Tibial artery (tissue), 4 donors: ENCODE measurements at regions not wholly inside any gene's neighbourhood (a gene's known extent, or its start where the extent isn't known, plus 50 kb on each side); places are given as distances from the start of the nearest gene placed in this dataset.

Experiments used
- DNase-seq, 2 donors: peaks; one replicate each; pipeline ENCODE4 v3.0.0-alpha.2; 2019
- H3K27ac ChIP-seq, 2 donors: fragments of 200-600 bp; sonication (generic) in 1 of 2; 1 replicate in 1 of 2; 2 replicates in 1 of 2; pipeline ENCODE4 v1.5.1; 2018 to 2019; ENCODE audit warnings: mild to moderate bottlenecking in 1 of 2
- H3K27me3 ChIP-seq, 2 donors: fragments of 200-600 bp; sonication (generic) in 1 of 2; one replicate each; pipeline versions ENCODE4 v1.5.1 to v1.6.0; 2016 to 2019
- H3K36me3 ChIP-seq, 3 donors: fragments of 200-600 bp; sonication (generic) in 2 of 3; one replicate each; pipeline ENCODE4 v1.5.1; 2016 to 2019; ENCODE audit warnings: mild to moderate bottlenecking in 2 of 3
- H3K4me1 ChIP-seq, 4 donors: fragments of 200-600 bp; sonication (generic) in 2 of 4; 1 replicate in 3 of 4; 2 replicates in 1 of 4; pipeline ENCODE4 v1.5.1; 2016 to 2019
- H3K4me3 ChIP-seq, 2 donors: fragments of 200-600 bp; sonication (generic) in 1 of 2; 1 replicate in 1 of 2; 2 replicates in 1 of 2; pipeline ENCODE4 v1.5.1; 2018 to 2019; ENCODE audit warnings: mild to moderate bottlenecking in 2 of 2
- H3K9me3 ChIP-seq, 3 donors: fragments of 200-600 bp; sonication (generic) in 1 of 3; one replicate each; pipeline ENCODE4 v1.5.1; 2016 to 2019
- CTCF ChIP-seq, 2 experiments: fragments of 200-600 bp in 1 of 2; fragments of 450-650 bp in 1 of 2; IDR thresholded peaks; one replicate each; pipeline ENCODE4 v1.5.1; 2017 to 2019; ENCODE audit warnings: antibody characterized with exemption in 2 of 2, mild to moderate bottlenecking in 1 of 2, moderate library complexity in 1 of 2
- intact Hi-C: fragments of 100-400 bp; cut with DNase I; formaldehyde crosslinking; loops from one replicate; pipeline ENCODE4 v1.15.0; 2023; ENCODE audit warnings: low total_unique reads

DNA sequence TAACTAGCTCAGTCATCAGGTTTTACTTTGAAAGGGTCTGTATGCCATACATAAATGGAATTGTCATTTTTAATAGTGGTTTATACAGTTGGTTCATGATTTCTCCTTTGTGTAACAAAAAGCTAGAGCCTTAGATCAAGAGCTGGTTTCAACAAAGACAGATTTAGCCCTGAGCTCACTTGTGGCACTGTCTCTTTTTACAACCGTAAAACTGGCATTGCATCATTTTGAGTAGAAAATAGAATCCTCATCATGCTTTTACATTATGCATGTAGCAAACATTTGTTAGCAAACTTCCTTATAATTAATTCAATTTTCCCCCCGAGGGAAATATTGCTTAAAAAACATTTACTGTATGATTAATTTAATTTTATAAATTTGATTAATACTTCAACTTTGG lies 1871.5 kb downstream of the ARAP2 start:
- intact Hi-C loops = no loop called here
- Histone ChIP-seq H3K27ac (no peak overlapping the region), H3K27me3 (no peaks in the 10 kb centered on the region), H3K9me3 (no peaks in the 10 kb centered on the region), H3K4me1 (no peaks in the 10 kb centered on the region), H3K36me3 (no peaks in the 10 kb centered on the region), H3K4me3 (no peak overlapping the region)
- TF ChIP-seq CTCF (IDR thresholded peaks at IDR 0.05) = no peak
- DNase-seq = no peak

- TF ChIP-seq CTCF (IDR thresholded peaks at IDR 0.05) = no peak
- Histone ChIP-seq H3K9me3 (no peaks in the 10 kb centered on the region), H3K36me3 (no peaks in the 10 kb centered on the region), H3K4me1 (no peaks in the 10 kb centered on the region), H3K27me3 (no peaks in the 10 kb centered on the region), H3K4me3 (no peak overlapping the region), H3K27ac (no peak overlapping the region)
- no peak for DNase-seq
- intact Hi-C loops = no loop called here
Measured at GRCh38 chr4:34373456-34373855, 1870.9 kb downstream of the ARAP2 start.

DNA sequence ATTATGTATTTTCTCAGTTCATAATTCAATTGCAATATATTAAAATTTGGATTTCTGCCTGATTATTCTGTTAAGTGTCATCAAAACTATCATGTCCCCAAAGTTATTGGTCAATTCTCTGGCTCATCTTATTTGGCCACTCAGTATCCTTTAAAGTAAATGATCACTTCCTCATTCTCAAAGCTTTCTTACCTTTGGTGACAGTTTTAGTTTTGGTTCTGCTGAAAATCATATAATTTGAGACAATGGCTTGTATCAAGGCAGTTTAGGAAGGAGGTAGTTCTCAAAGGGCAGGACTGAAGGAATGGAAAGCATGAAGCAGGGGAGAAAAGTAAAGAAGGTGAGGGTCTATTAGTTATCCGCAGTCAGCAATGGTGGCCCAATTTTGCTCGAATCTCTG lies 1832.1 kb downstream of the ARAP2 start:
- Histone ChIP-seq H3K27ac (no peak overlapping the region), H3K4me1 (no peaks in the 10 kb centered on the region), H3K4me3 (no peak overlapping the region), H3K36me3 (no peaks in the 10 kb centered on the region), H3K27me3 (no peaks in the 10 kb centered on the region), H3K9me3 (peaks cover 0 to 5% (median 0%) of the 10 kb centered on the region in 3 donors)
- TF ChIP-seq CTCF (IDR thresholded peaks at IDR 0.05) = no peak
- DNase-seq = no peak
- intact Hi-C loops = no loop called here

DNA sequence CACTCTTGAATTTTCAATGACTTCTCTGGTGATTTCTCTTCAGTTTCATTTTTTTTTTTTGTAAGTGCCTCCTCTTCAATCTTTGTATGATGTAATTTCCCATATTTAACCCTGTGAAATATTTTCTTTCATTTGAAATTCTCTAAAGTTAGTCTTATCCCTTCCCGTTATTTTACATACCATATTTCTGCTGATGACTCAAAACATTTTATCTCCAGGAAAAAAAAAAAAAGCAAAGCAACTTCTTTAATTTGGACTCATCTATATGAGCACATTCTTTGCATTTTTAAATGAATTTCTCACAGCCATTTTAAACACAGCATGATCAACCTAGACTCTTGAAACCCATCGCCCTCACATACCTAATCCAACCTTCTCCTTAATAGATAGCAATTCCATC lies 1831.4 kb downstream of the ARAP2 start:
- no peak overlapping the region for H3K4me3 ChIP-seq
- H3K36me3 ChIP-seq = no peaks in the 10 kb centered on the region
- H3K27ac ChIP-seq = no peak overlapping the region
- intact Hi-C loops = no loop called here
- DNase-seq = no peak
- no peak for TF ChIP-seq CTCF (IDR thresholded peaks at IDR 0.05)
- H3K27me3 ChIP-seq = no peaks in the 10 kb centered on the region
- H3K9me3 ChIP-seq = peaks cover 0 to 5% (median 0%) of the 10 kb centered on the region in 3 donors
- no peaks in the 10 kb centered on the region for H3K4me1 ChIP-seq

DNA sequence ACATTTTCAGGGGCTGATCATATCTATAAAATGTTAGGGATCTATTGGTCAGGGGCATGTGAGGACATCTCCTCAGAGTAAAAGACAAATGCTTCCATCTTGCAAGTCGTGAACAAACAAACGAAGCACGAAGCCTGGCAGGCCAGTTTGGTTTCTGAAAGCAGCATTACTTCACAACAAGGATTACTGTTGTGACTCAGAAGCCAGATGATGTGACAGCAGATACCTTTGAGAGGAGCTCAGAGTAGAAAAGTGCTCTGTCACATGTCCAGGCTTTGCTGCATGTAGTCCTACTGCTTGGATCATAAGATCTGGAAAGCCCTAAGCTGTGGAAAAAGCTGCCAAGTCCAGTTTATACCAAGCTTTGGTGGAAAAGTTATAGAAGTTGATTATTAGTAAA lies 1827.2 kb downstream of the ARAP2 start:
- H3K4me3 ChIP-seq = no peak overlapping the region
- no peaks in the 10 kb centered on the region for H3K27me3 ChIP-seq
- no peak for DNase-seq
- no peak for TF ChIP-seq CTCF (IDR thresholded peaks at IDR 0.05)
- no peaks in the 10 kb centered on the region for H3K36me3 ChIP-seq
- no peaks in the 10 kb centered on the region for H3K4me1 ChIP-seq
- no peaks in the 10 kb centered on the region for H3K9me3 ChIP-seq
- intact Hi-C loops = no loop called here
- no peak overlapping the region for H3K27ac ChIP-seq

- H3K36me3 ChIP-seq = no peaks in the 10 kb centered on the region
- no peak overlapping the region for H3K4me3 ChIP-seq
- no peak overlapping the region for H3K27ac ChIP-seq
- intact Hi-C loops = no loop called here
- H3K4me1 ChIP-seq = no peaks in the 10 kb centered on the region
- H3K27me3 ChIP-seq = no peaks in the 10 kb centered on the region
- H3K9me3 ChIP-seq = no peaks in the 10 kb centered on the region
- no peak for TF ChIP-seq CTCF (IDR thresholded peaks at IDR 0.05)
- no peak for DNase-seq
Measured at GRCh38 chr4:34419871-34420270, 1824.4 kb downstream of the ARAP2 start.
